T-helper 2 cell (primary cell): ENCODE measurements at regions not wholly inside any gene's neighbourhood (a gene's known extent, or its start where the extent isn't known, plus 50 kb on each side); places are given as distances from the start of the nearest gene placed in this dataset.

Source experiments
- DNase-seq, 5 experiments: peaks; one replicate each; pipeline versions ENCODE4 v3.0.0 to v3.0.0-alpha.2; 2012 to 2022

DNA sequence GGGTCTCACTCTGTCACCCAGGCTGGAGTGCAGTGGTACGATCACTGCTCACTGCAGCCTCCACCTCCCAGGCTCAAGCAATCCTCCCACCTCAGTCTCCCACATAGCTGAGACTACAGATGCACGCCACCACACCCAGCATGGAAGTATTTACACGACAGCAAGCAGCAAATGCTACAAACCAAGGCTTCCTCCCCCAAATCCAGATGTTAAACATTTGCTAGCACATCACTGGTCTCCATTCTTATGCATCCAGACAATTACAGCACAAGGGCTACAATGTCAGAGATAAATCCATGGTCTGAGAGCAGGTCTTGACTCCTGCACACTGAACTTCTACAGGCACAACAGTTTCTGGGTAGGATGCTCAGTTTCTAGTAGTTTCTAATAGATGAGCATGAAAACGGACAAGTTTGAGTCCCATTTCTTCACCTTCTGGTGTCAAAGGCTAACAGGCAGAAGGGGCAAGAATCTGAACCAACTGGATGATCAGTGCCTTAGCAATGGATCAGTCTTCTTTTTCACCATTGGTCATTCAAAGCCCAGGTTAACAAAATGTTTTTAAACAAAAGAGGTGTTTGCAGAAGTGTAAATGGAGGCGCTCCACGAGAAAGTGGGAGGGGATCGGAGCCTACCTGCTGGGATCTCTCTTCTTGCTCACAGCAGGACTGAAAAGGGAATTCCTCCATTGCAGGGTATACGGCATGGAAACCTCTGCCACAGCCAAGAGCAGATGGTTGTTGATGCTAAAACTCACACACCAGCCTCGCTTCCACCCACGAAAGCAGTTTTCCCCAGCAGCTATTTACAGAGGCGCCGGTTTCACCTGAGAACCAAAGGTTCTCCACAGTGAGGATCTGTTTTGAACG, 135.0 kb upstream of the ARL4C start:
- DNase-seq = no peak

- DNase-seq = no peak
Measured at GRCh38 chr2:234630801-234631261, 133.9 kb upstream of the ARL4C start.

DNA sequence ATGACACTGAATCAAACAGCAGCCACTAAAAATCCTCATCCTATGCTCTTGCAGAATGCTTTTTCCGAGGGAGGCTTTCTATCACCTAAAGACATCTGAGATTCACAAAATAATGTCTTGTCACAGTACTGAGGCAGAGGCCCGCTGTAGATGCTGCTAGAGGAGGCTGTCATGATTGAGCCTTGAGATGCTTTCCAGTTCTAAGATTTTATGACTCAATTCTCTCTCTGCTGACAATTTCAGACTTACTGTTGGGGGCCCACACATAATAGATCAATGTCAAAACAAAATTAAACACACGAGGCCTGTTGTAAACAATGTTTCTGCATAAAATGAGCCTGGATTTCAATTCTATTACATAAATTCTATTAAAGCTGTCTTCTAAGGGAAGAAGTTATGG, 132.7 kb upstream of the ARL4C start:
- DNase-seq = no peak

GRCh38 chr2:234628953-234629352, 132.1 kb upstream of the ARL4C start:
- no peak for DNase-seq

DNA sequence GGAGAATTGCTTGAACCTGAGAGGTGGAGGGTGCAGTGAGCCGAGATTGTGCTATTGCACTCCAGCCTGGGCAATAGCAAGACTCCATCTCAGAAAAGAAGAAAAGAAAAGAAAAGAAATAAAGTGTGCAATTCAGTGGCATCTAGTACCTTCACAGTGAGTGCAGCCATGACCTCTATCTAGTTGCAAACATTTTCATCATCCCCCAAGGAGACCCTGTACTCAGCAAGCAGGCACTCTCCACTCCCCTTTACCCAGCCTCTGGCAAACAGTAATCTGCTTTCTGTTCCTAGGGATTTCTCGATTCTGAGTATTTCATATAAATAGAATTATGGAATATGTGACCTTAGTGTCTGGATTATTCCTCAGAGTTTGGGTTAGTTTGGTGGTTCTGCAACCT, 130.4 kb upstream of the ARL4C start:
- DNase-seq = no peak

DNA sequence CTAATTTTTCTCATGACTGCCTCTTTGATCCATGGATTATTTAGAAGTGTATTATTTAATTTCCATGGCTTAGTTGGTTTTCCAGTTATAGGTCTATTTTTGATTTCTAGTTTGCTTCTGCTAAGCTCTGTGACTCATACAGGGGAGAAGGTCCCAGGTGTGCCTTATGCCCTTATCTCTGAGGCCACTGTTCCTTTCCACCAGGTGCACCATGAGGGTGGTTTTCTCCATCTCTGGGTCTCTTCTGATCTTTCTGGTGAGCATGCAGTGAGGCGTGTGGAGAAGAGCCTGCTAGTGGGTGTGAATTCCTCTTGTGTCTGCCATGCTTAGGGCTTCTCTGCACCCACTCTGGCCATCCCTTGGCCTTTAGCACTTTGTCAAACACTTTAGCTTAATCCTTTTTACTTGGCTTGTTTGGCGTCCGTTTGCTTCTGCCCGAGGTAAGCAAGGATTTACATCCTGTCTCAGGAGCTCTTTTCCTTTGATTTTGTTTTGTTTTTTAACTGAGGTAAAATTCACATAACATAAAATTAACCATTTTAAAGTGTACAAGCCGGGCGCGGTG, 129.8 kb upstream of the ARL4C start:
- no peak for DNase-seq

GRCh38 chr2:234625626-234626250, 128.9 kb upstream of the ARL4C start:
- no peak for DNase-seq

- DNase-seq = no peak
Measured at GRCh38 chr2:234623521-234623991, 126.7 kb upstream of the ARL4C start.

GRCh38 chr2:234621120-234621519, 124.2 kb upstream of the ARL4C start:
- DNase-seq = no peak

GRCh38 chr2:234620018-234620417, 123.1 kb upstream of the ARL4C start:
- DNase-seq = peak in 1 of 5 experiments; percentile 41

- DNase-seq = no peak
Measured at GRCh38 chr2:234615643-234616356, 118.9 kb upstream of the ARL4C start.

GRCh38 chr2:234611209-234611608, 114.3 kb upstream of the ARL4C start:
- no peak for DNase-seq

- no peak for DNase-seq
Measured at GRCh38 chr2:234608946-234609345, 112.1 kb upstream of the ARL4C start.

DNA sequence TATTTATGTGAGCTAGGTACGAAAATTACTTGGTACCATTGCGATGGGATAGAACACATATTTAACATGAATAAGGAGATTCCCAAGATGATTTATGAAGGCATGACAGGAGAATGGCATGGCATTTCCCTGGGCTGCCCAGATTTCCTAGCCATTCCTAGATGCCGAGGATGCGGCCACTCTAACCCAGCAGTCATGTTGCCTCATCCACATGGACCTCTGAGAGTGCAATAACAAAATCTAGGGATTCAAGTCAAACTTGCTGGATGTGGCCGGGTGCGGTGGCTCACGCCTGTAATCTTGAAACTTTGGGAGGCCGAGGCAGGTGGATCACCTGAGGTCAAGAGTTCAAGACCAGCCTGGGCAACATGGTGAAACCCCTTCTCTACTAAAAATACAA, 110.8 kb upstream of the ARL4C start:
- DNase-seq = no peak

GRCh38 chr2:234606896-234607295, 110.0 kb upstream of the ARL4C start:
- no peak for DNase-seq

DNA sequence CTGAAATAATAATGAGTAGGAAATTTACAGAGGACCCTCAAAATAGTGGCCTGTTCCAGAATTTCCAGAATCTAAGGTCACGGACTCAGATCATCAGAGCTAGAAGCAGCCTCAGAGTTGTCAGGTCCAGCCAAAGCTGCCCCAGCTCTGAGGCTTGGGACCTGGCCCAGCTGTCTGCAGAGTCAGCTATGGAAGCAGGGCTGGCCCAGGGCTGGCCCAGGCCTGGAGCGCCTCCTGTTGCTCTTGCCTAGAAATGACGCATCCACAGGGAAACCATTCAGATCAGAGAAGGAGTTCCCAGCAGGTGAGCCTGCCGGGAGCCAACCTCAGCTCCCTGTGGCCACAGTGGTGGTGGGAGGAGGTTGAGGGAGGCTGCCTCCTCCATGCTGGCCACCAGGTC, 106.7 kb upstream of the ARL4C start:
- no peak for DNase-seq

GRCh38 chr2:234601213-234601612, 104.3 kb upstream of the ARL4C start:
- no peak for DNase-seq

- DNase-seq = no peak
Measured at GRCh38 chr2:234597576-234597861, 100.6 kb upstream of the ARL4C start.

GRCh38 chr2:234596696-234597575, 100.1 kb upstream of the ARL4C start:
- no peak for DNase-seq

- no peak for DNase-seq
Measured at GRCh38 chr2:234595829-234596228, 98.9 kb upstream of the ARL4C start.

GRCh38 chr2:234594715-234595114, 97.8 kb upstream of the ARL4C start:
- no peak for DNase-seq

- no peak for DNase-seq
Measured at GRCh38 chr2:234593636-234594035, 96.8 kb upstream of the ARL4C start.
